HepG2 (cell line): ENCODE measurements at regions not wholly inside any gene's neighbourhood (a gene's known extent, or its start where the extent isn't known, plus 50 kb on each side); places are given as distances from the start of the nearest gene placed in this dataset.

Source experiments
- CAMTA2 ChIP-seq: sonication (generic); formaldehyde crosslinking; IDR thresholded peaks from 2 replicates; pipeline ENCODE4 v1.4.0; 2020; ENCODE audit warnings: mild to moderate bottlenecking, missing genetic modification reagents, borderline replicate concordance
- EED ChIP-seq: sonication (generic); formaldehyde crosslinking; IDR thresholded peaks from 2 replicates; pipeline ENCODE4 v1.5.0; 2020; ENCODE audit warnings: mild to moderate bottlenecking, missing genetic modification reagents
- GFI1 ChIP-seq: sonication (generic); formaldehyde crosslinking; IDR thresholded peaks from 2 replicates; pipeline ENCODE4 v1.5.0; 2020; ENCODE audit warnings: missing genetic modification reagents, mild to moderate bottlenecking, borderline replicate concordance
- KDM2A ChIP-seq: sonication (generic); formaldehyde crosslinking; IDR thresholded peaks from 2 replicates; pipeline ENCODE4 v1.4.0; 2020; ENCODE audit warnings: low read depth, missing genetic modification reagents, borderline replicate concordance
- NR2F2 ChIP-seq: IDR thresholded peaks from 2 replicates; pipeline ENCODE4 v1.6.1; 2012; ENCODE audit warnings: low read depth, inconsistent platforms, borderline replicate concordance
- NR2F6 ChIP-seq, 2 experiments: IDR thresholded peaks; 2 replicates each; pipeline ENCODE4 v1.6.1; 2016; ENCODE audit warnings: antibody characterized with exemption in 1 of 2, mild to moderate bottlenecking in 1 of 2
- SP5 ChIP-seq: IDR thresholded peaks from 2 replicates; pipeline ENCODE4 v1.6.1; 2016; ENCODE audit warnings: low read depth, borderline replicate concordance
- TFDP2 ChIP-seq: sonication (generic); formaldehyde crosslinking; IDR thresholded peaks from 2 replicates; pipeline ENCODE4 v1.4.0; 2020; ENCODE audit warnings: missing genetic modification reagents
- XRCC5 ChIP-seq: fragments of 200-400 bp; formaldehyde crosslinking; optimal IDR thresholded peaks from 2 replicates; pipeline ENCODE3; 2017; ENCODE audit warnings: mild to moderate bottlenecking, low read length
- ZNF234 ChIP-seq: sonication (generic); formaldehyde crosslinking; conservative IDR thresholded peaks from 2 replicates; pipeline ENCODE4 v1.5.1; 2020; ENCODE audit warnings: mild to moderate bottlenecking, missing genetic modification reagents
- ZNF276 ChIP-seq: sonication (generic); formaldehyde crosslinking; IDR thresholded peaks from 2 replicates; pipeline ENCODE4 v1.4.0; 2020; ENCODE audit warnings: mild to moderate bottlenecking, low read depth, missing genetic modification reagents
- ZNF3 ChIP-seq: IDR thresholded peaks from 2 replicates; pipeline ENCODE4 v1.7.0; 2017; ENCODE audit warnings: inconsistent platforms
- ZNF318 ChIP-seq: sonication (generic); formaldehyde crosslinking; IDR thresholded peaks from 2 replicates; pipeline ENCODE4 v1.4.0; 2020; ENCODE audit warnings: mild to moderate bottlenecking, missing genetic modification reagents
- ZNF343 ChIP-seq: sonication (generic); formaldehyde crosslinking; IDR thresholded peaks from 2 replicates; pipeline ENCODE4 v1.4.0; 2020; ENCODE audit warnings: mild to moderate bottlenecking, missing genetic modification reagents
- ZNF510 ChIP-seq: sonication (generic); formaldehyde crosslinking; IDR thresholded peaks from 2 replicates; pipeline ENCODE4 v1.4.0; 2020; ENCODE audit warnings: low read depth, mild to moderate bottlenecking, missing genetic modification reagents
- ZNF513 ChIP-seq: sonication (generic); formaldehyde crosslinking; conservative IDR thresholded peaks from 2 replicates; pipeline ENCODE4 v1.5.0; 2020; ENCODE audit warnings: missing genetic modification reagents
- ZNF543 ChIP-seq: sonication (generic); formaldehyde crosslinking; IDR thresholded peaks from 2 replicates; pipeline ENCODE4 v1.4.0; 2020; ENCODE audit warnings: mild to moderate bottlenecking, missing genetic modification reagents
- ZNF562 ChIP-seq: sonication (generic); formaldehyde crosslinking; IDR thresholded peaks from 2 replicates; pipeline ENCODE4 v1.8.0; 2022; ENCODE audit warnings: missing genetic modification reagents, borderline replicate concordance
- ZNF749 ChIP-seq: sonication (generic); formaldehyde crosslinking; IDR thresholded peaks from 2 replicates; pipeline ENCODE4 v1.8.0; 2022; ENCODE audit warnings: mild to moderate bottlenecking, missing genetic modification reagents, moderate library complexity, borderline replicate concordance

- TF ChIP-seq ZNF318 (CRISPR knock-in tag) (no peak), GFI1 (CRISPR knock-in tag) (no peak; the same call in 1 of the 2 replicates), ZNF562 (CRISPR knock-in tag) (no peak), KDM2A (CRISPR knock-in tag) (no peak), SP5 (CRISPR knock-in tag) (no peak), EED (no peak), XRCC5 (no peak), ZNF510 (CRISPR knock-in tag) (no peak), ZNF276 (CRISPR knock-in tag) (no peak), ZNF343 (CRISPR knock-in tag) (no peak), ZNF749 (CRISPR knock-in tag) (no peak), ZNF234 (CRISPR knock-in tag) (no peak), CAMTA2 (CRISPR knock-in tag) (no peak), NR2F2 (no peak), ZNF513 (CRISPR knock-in tag) (no peak), ZNF543 (CRISPR knock-in tag) (no peak), ZNF3 (no peak), NR2F6 (IDR thresholded peaks at IDR 0.05) (peak; percentile 34; the same call in 1 of the 2 replicates), NR2F6 (CRISPR knock-in tag; IDR thresholded peaks at IDR 0.05) (peak; percentile 52; the same call in 1 of the 2 replicates), TFDP2 (peak; percentile 19; the same call in 1 of the 2 replicates)
Measured at GRCh38 chr5:110017854-110018253, 328.1 kb downstream of the MAN2A1 start (continued).
